ENCODE measurements at regions not wholly inside any gene's neighbourhood (a gene's known extent, or its start where the extent isn't known, plus 50 kb on each side); places are given as distances from the start of the nearest gene placed in this dataset.

GRCh38 chr4:18296411-18296810, 274.9 kb upstream of the LCORL start:
- TF ChIP-seq, protein P1, sequence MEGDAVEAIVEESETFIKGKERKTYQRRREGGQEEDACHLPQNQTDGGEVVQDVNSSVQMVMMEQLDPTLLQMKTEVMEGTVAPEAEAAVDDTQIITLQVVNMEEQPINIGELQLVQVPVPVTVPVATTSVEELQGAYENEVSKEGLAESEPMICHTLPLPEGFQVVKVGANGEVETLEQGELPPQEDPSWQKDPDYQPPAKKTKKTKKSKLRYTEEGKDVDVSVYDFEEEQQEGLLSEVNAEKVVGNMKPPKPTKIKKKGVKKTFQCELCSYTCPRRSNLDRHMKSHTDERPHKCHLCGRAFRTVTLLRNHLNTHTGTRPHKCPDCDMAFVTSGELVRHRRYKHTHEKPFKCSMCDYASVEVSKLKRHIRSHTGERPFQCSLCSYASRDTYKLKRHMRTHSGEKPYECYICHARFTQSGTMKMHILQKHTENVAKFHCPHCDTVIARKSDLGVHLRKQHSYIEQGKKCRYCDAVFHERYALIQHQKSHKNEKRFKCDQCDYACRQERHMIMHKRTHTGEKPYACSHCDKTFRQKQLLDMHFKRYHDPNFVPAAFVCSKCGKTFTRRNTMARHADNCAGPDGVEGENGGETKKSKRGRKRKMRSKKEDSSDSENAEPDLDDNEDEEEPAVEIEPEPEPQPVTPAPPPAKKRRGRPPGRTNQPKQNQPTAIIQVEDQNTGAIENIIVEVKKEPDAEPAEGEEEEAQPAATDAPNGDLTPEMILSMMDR (IDR thresholded peaks at IDR 0.05; ENCODE audit: low read depth, low read length): no peak
- DNase-seq (ENCODE audit: extremely low read depth, low read depth): no peak

- no peak for DNase-seq (ENCODE audit: extremely low read depth, low read depth)
- TF ChIP-seq, protein P1 (IDR thresholded peaks at IDR 0.05; ENCODE audit: low read depth, low read length): no peak
These were observed 273.3 kb upstream of the LCORL start for GRCh38 chr4:18294846-18295245.

DNA sequence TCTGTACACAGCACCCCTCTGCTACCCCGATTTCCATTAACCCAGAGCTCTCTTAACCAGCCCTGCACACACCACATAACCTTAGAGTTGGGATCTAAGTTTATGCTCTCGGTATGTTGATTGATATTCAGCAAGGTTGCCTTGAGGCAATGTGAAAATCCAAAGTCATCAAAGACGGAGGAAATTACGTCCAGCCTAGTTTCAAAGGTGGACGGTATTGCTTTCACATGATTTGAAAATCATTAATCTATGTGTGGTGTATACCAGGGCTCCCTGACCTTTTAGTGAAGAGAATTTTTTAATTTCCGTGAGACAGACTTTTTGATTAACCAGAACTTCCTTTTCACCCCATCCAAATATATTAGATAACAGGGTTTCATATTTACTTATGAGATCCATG, 272.5 kb upstream of the LCORL start:
- no peak for DNase-seq (ENCODE audit: extremely low read depth, low read depth)
- TF ChIP-seq, protein P1 (IDR thresholded peaks at IDR 0.05; ENCODE audit: low read depth, low read length): no peak

DNA sequence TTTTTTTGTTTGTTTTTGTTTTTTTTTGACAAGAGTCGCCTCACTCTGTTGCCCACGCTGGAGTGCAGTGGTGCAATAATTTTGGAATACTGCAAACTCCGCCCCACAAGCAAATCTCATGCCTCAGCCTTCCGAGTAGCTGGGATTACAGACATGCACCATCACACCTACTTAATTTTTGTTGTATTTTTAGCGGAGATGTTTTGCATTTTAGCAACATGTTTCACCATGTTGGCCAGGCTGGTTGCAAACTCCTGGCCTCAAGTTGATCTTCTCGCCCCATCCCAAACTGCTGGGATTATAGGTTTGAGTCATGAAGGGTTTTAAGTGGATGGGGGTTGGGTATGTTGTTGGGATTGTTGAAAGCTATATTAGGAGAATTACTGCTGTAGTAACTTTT, 270.9 kb upstream of the LCORL start:
- TF ChIP-seq, protein P1 (IDR thresholded peaks at IDR 0.05; ENCODE audit: low read depth, low read length): no peak
- no peak for DNase-seq (ENCODE audit: extremely low read depth, low read depth)

DNA sequence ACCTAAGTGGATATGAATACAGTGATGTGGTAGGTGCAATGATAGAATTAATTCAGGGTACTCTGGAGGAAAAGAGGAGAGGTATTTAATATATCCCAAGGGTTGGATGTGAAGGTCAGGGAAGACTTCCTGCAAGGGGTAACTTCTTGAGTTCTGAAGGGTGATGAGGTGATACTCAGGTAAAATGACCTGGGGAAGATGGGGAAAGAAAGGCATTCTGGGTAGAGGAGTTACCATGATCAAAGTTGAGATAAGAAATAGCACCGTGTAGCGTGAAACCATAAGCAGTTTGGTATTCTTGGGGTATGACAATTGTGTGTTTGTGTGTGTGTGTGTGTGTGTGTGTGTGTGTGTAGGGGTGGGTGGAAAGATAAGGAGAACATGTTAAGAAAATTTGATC, 270.4 kb upstream of the LCORL start:
- DNase-seq (ENCODE audit: extremely low read depth, low read depth): no peak
- TF ChIP-seq, protein P1 (IDR thresholded peaks at IDR 0.05; ENCODE audit: low read depth, low read length): no peak

GRCh38 chr4:18291256-18291655, 269.7 kb upstream of the LCORL start:
- DNase-seq (ENCODE audit: extremely low read depth, low read depth): no peak
- TF ChIP-seq, protein P1 (IDR thresholded peaks at IDR 0.05; ENCODE audit: low read depth, low read length): no peak

DNA sequence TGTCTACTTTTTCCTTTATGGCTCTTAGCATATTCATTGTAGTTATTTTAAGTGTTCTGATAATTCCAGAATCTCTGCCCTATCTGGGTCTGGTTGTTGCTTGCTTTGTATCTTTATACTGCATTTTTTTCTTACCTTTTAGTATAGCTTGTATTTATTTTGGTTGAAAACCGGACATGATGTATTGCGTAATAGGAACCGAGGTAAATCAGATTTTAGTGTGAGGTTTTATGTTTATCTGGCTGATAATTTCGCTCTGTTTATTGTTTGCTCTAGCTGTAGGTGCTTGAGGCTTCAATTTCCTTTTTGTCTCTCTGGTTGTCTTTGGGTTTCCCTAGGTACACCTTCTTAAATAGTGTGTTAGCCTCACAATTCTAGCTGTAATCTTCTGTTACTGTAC, 263.8 kb upstream of the LCORL start:
- TF ChIP-seq, protein P1 (IDR thresholded peaks at IDR 0.05; ENCODE audit: low read depth, low read length): no peak
- DNase-seq (ENCODE audit: extremely low read depth, low read depth): no peak

Data from AG09319 (cell line).